Kidney tubule cell (primary cell): ENCODE measurements at regions not wholly inside any gene's neighbourhood (a gene's known extent, or its start where the extent isn't known, plus 50 kb on each side); places are given as distances from the start of the nearest gene placed in this dataset.
A peak's percentile ranks its signal among the peaks of the same experiment; 100 is the strongest.
"Not testable (repeated sequence)": the region's sequence is repeated elsewhere in the genome, so short reads cannot be mapped to it uniquely, and the experiment has no call there.

Source experiments
- DNase-seq: peaks from one replicate; pipeline ENCODE4 v3.0.0-alpha.2; 2018; ENCODE audit warnings: low spot score

DNA sequence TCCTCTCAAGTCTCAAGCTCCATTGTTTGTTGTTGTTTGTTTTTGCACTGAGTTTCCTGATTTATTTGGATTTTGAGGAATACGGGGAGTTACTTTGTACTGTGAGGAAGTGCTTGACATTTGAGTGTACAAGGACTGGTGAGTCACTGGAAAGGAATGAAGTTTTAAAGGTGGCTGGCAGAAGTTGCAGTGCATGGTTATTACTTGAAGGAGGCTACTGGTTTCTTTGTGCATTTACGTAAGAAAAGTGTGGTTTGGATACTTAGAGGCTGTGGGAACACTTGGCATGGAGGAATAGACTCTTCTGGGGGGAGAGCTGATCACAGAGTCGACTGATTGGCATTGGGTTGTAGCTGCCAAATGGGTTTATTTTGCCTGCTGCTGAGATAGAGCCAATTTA, 919.0 kb downstream of the TAF11L14 start:
- peak; percentile 57 for DNase-seq

DNA sequence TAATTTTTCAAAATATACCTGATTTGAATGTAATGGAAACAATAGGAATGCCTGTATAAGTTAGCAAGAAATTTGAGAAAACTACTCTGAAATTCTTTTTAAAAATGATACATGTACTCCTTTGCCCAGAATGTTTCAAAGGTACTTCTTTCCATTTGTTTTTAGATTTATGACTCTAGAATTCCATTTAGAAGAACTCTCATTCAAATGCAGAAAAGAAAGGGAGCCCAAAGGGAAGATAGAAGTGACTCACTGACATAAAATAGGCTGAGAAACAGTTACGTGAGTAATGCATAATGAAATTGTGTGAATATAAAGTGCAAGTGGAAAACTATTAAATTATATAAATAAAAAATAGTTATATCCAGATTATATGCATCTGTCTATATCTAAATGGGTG, 926.3 kb downstream of the TAF11L14 start:
- no peak for DNase-seq

DNA sequence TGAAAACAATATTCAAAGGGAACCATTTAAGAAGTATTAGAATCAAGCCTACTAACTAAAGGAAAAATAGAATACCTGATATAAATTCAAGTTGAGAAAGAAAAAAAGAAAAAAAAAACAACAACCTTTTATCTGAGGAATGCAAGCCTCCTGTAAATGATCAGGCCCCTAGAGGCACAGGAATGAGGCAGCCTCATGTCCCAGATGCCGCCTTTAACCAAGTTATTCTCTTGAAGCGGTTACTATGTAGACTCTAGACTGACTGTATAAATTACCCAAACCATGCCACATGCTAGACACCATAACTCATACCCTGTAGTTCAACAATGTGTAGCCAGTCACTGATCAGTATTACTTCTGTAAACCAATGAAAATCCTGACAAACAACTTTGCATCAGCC, 929.6 kb downstream of the TAF11L14 start:
- no peak for DNase-seq

DNA sequence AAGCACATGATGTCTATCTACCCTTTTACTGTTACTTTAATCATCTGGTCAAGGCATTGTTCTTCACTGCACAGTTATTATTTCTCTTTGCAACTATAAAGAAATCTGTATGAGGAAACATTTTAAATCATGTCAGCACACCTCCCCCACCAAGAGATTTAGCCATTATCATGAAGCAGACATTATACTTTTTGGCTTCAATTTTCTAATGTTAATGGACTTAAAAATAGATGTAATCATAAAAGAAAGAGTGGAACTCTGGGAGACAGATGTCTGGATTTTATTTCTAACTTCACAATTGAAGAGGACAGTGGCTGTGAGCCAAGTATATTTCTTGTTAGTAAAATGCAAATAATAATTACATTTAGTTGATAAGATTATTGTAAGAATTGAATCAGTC, 932.4 kb downstream of the TAF11L14 start:
- no peak for DNase-seq

DNA sequence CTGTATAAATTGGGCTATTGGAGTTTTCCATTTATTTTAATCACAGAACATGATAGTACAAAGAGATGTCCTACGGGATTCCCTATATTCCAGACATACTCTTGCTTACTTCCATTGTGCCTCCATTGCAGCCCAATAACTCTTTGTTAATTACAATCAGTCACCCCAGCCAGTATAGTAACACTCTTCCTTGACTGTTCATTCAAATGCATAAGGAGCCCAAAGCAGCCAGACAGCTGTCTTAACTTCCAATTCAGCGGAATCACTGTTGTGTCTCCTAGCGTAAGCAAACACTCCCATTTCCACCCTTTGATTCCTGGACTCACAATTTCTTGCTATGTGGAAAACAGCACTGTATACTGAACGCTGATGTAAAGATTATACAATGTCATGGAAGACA, 942.3 kb downstream of the TAF11L14 start:
- DNase-seq: no peak

DNA sequence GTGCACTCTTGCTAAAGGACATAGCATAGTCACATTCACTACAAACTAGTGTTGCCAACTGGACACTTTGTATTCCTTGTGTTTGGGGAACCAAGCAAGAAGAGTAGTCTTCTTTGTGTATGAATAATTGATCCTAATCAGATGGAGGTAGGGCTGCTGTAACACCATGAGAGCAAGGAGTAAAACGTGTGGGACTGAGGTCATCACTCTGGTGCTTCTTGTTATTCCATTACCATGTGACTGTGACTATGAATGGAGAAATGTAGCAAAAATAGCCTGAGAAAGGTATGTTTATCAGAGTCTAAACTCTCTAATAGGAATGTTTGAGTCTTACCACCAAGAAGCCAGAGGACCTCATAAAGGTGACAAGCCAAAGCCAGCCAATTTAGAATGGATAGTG, 966.9 kb downstream of the TAF11L14 start:
- DNase-seq: no peak

DNA sequence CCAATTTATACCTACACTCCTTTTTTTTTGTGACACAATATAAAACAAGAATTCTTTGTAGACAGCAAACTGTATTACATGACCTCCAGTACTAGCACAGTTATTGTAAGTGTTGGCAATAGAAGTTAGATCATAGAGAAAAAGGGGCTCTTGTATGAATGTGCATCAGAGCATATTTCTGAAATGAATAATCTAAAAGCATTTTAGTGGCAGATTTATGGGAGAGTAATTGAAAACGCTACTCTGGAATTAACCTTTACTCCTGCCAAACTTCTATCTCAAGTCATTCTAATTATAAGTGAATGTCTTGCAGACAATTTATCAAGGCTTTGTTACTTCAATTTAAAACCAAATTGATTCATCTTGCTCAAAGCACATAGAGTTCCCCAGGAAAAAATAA, 968.1 kb downstream of the TAF11L14 start:
- DNase-seq: no peak

DNA sequence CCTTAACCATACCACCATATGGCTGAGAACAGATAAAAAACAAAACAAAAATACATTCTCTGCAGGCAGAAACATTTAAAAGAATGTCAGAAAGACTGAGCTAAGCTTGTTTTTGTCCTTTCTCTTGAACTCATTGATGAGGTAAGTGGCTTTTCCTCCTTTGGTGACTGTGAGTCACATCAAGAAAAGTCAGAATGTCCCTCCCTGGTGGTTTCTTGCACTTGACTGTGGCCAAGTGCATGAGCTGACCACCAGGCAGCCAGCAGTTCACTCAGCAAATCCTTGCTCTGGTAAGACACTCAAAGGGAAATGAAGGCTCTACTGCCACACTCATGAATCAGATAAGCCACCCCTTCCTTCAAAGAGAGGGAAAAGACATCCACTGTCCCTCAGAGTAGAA, 970.9 kb downstream of the TAF11L14 start:
- no peak for DNase-seq

DNA sequence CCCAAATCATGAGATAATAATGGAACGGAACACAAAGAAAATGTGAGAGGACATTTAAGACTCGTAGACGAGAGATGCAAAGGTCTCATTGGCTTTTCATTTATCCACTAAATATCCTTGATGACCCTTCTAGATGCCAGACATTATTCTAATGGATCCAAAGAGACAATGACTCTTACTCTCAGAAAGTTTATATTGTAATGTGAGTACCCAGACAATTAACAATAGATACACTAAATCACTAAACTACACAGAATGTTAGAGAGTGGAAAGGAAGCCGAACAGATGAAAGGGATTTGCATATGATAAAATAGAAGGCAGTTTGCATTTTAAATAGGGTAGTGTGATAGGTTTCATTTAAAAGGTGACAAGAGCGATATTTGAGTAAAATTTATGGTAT, 973.3 kb downstream of the TAF11L14 start:
- no peak for DNase-seq

DNA sequence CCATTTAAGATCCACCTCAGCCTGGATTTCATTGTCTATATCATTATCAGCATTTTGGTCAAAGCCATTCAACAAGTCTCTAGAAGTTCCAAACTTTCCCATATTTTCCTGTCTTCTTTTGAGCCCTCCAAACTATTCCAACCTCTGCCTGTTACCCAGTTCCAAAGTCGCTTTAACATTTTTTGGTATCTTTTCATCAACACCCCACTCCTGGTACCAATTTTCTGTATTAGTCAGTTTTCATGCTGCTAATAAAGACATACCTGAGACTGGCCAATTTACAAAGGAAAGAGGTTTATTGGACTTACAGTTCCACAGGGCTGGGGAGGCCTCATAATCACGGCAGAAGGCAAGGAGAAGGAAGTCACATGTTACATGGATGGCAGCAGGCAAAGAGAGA, 982.9 kb downstream of the TAF11L14 start:
- DNase-seq: not testable (repeated sequence)

DNA sequence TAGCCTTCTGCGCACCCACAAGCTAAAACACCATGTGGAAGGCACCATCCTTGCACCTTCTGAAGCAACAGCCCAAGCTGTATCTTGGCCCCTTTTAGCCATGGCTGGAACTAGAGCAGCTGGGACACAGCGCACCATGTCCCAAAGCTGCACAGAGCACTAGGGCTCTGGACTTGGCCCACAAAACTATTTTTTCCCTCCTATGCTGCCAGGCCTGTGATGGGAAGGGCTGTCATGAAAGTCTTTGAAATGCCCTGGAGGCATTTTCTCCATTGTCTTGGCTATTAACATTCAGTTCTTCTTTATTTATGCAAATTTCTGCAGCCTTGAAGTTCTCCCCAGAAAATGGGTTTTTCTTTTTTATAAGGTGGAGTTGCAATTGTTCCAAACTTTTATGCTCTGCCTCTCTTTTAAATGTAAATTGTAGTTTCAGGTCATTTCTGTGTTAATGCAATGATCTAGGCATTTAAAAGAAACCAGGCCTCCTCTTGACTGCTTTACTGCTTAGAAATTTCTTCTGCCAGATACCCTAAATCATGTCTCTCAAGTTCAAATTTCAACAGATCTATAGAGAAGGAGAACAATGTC, 996.3 kb downstream of the TAF11L14 start:
- no peak for DNase-seq

DNA sequence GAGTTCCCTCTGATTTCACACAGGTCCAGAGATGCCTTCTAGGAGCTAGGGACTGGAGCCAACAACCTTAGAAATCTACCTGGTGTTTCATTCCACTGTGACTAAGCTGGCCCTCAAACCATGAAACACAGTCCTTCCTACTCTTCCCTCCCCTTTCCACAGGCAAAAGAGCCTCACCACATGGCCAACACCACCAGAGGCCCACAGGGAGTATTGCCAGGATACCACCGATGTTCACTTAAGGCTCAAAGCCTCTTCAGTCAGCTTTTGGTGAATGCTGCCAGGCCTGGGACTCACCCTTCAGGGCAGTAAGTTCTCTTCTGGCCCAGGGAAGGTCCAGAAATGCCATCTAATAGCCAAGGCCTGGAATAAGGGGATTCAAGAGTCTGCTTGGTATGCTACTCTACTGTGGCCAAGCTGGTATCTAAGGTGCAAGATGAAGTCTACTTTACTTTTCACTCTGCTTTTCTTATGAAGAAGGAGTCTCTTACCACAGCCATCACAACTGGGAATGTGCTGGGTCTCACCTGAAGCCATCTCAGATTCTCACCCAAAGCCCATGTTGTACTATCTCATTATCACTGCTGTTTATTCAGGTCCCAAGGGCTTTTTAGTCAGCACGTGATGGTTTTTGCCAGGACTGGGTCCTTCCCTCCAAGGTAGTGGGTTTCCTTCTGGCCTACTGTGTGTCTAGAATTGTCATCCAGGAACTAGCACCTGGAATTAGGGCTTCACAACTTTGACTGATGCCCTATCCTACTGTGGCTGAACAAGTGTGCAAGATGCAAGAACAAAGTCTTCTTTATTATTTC, 1018.4 kb downstream of the TAF11L14 start:
- DNase-seq: no peak

DNA sequence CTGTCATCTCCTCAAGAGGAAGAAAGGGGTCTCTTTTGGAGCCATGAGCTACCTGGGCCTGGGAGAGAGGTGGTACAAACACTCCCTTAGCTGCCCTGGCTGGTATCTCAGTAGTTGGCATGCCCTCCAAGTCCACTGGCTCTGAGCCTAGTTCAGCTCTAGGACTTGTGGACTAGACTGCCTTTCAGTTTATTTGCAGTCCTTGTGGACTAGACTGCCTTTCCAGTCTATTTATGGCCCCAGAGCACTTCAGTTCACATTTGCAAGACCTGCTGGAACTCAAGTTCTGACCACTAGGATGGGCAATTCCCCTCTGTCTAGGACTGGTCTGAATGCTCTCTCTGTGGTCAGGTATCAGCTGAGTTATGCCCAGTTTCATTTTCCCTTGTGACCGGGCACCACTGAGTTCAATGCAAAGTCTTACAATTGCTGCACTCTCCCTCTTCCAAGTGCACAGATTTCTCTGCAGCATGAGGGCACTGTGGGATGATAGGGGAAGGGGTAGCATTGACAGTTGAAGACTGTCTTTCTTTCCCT, 1019.0 kb downstream of the TAF11L14 start:
- no peak for DNase-seq

DNA sequence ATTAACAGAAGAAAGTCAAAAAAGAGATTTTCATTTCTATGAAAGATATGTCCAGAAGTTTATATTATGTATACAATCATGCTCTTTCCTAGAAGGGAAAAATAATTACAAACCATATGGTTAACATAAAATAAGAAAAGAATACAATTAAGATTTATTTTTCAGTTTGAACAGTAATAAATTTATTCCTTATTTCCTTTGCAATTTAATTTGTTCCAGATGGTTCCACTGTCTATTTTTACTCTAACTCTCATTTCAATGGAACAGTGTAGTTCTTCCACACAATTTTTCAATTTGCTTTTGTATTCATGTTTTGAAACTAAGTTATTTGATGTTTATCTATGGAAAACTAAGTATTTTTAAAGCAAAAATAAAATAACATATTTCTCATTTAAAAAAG, 1026.3 kb downstream of the TAF11L14 start:
- no peak for DNase-seq

DNA sequence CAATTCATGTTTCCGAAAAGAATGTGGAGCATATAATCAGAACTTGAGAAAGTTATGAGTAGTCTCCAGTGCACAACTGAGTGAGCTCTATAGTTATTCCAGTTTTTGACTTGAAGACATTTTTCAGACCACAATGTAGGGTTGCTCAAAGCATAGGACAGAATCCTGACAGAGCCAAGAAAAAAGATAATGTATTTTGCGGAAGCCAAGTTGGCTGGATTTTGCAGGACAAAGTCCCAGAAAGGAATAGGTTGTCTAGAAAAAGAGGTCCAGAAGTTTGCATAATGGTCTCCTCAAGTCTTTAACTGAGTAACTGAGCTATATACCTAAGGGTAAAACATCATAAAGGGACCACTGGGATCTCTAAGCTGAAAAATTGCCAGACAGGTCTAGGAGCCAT, 1028.0 kb downstream of the TAF11L14 start:
- no peak for DNase-seq

DNA sequence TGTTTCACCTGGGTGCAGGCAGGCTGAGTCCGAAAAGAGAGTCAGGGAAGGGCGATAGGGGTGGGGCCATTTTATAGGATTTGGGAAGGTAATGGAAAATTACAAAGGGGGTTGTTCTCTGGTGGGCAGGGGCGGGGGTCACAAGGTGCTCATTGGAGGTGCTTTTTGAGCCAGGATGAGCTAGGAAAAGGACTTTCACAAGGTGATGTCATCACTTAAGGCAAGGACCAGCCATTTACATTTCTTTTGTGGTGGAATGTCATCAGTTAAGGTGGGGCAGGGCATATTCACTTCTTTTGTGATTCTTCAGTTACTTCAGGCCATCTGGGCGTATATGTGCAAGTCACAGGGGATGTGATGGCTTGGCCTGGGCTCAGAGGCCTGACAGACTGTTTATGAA, 1040.0 kb downstream of the TAF11L14 start:
- DNase-seq: not testable (repeated sequence)

DNA sequence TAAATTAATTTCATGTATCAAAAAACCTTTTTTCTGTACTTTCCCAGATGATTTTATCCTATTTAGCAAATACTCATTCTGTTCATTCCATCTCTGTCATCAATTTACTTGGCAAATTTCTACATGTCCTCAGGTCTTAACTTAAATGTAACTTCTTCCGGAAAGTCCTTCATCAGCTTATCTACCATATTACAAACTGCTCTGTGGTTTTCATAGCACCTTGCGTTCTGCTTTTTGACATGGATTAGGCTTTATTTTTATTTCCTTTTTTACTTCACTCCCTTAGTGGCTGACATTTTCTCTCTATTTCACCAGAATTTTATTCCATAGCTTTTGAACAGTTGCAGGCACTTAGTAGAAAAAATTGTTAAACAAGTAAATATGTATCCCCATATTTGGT, 1040.8 kb downstream of the TAF11L14 start:
- DNase-seq: no peak

DNA sequence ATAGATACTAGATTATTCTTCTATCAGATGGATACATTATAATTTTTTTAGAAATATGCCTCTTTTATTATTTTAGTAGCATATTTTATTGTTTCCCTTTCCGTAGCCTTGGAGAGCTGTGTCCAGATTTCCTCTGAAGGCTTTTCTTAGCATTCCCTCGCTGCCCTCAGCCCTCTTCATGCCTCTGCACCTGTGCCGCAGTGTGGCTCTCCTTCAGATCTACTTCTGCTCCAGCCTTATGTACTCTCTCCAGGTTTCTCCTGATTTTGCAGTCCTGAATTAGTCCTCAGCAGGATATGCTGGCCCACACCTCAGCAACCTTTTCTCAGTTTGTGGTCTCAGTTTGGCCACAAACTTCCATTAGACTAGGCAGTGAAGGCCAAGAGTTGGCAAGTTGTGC, 1052.0 kb downstream of the TAF11L14 start:
- DNase-seq: no peak

DNA sequence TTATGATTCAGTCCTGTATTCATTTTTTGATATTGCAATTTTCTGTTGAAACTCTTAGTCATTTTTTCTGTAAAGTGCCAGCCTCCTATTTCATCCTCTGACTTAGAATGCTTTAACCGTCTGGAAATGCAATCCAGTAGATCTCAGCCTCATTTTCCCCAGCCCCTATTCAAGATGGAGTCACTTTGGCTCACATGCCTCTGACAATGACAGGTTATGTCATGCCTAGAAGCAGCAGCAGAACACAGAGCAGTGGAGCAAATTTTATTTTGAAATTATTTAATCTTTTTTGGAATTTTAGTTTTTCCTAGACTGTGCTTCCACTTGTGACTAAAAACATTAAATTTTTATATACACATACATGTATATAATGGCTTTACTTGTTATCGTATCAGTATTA, 1053.2 kb downstream of the TAF11L14 start:
- DNase-seq: no peak

DNA sequence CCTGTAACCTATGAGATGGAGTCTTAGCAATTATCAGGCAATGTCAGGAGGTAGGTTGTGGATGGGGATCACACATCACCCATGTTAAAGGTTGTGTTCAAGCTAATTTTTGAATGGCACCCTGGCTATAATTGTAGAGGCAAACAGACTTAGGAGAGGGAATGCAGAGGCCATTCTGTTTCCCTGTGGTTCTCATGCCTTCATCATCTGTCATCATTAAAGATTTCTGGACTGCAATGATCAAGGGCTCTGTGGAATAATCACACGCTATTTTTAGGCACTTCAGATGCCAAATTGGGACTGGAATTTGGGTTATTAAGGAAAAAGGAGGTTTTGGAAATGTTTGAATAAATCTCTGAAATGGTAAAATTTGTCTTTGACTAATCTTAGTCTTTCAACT, 1065.4 kb downstream of the TAF11L14 start:
- no peak for DNase-seq

DNA sequence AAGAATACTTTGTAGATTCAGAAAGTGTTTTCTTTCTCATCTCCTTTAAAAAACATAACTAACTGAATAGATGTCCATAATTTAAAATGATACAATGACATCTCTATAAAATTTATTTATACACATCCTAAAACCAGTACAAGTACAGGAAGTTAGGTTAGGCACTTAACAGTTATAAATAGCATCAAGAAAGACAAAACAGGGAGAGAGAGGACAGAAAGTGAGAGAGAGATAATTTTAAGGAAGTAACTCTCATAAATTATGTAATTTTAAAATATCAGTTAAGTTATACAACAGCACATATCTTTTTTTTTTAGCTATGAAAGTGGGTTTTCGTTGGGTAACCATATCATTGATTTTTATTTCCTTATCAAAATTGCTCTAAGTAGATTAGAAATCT, 1068.6 kb downstream of the TAF11L14 start:
- DNase-seq: no peak

DNA sequence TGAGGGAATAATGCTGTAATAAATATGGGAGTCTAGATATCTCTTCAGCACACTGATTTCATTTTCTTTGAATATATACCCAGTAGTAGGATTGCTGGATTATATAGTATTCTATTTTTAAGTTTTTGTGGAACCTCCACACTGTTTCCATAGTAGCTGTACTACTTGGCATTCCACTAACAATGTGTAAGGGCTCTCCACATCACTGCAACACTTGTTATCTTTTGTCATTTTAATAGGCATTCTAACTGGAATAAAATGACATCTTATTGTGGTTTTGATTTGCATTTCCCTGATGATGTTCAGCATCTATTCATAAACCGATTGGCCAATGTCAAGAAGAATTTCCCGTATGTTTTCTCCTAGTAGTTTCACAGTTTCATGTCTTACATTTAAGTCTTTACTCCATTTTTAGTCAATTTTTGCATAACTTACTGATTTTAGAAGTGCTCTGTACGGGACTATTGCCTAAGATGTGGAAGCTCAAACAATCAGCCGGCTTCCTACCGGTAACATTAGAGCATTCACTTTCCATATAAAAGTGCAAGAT, 1078.8 kb downstream of the TAF11L14 start:
- DNase-seq: no peak

DNA sequence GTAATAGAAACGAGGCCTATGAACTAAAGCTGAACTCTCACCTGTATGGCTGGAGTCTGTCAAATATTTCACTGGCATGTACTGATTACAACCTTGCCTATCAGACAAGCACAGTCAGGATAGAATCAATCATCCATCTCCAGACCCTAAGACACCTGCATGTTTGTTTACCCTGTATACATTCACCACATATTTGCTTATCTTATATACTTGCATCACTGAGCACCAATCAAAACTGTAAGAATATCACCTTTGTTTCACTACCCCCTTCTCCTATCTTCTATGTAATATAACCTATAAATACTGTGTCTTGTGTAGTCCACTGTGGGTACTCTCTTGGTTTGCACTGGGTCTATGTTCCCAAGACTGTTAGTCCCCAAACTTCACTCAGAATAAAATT, 1085.7 kb downstream of the TAF11L14 start:
- DNase-seq: no peak
